GM23338 (cell line): ENCODE measurements at regions not wholly inside any gene's neighbourhood (a gene's known extent, or its start where the extent isn't known, plus 50 kb on each side); places are given as distances from the start of the nearest gene placed in this dataset.

Source experiments
- ATAC-seq: fragments of 200-7000 bp; cut with Tn5 transposase; 3 replicates; pipeline ENCODE4 v1.9.1; 2020
- DNase-seq: peaks from one replicate; pipeline ENCODE4 v3.0.0-alpha.2; 2015; ENCODE audit warnings: low spot score
- H2AFZ ChIP-seq: fragments of 200-600 bp; sonication (generic); 2 replicates; pipeline ENCODE4 v1.8.0; 2016; ENCODE audit warnings: antibody characterized with exemption, mild to moderate bottlenecking, moderate library complexity
- H3F3A ChIP-seq: fragments of 200-600 bp; sonication (generic); replicated peaks from 2 replicates; pipeline ENCODE4 v1.8.0; 2017; ENCODE audit warnings: antibody characterized with exemption, mixed run types, low read depth
- H3K27ac ChIP-seq: fragments of 200-600 bp; sonication (generic); 2 replicates; pipeline ENCODE4 v1.6.1; 2016; ENCODE audit warnings: low read depth
- H3K27me3 ChIP-seq: fragments of 200-600 bp; sonication (generic); 2 replicates; pipeline ENCODE4 v1.8.0; 2016; ENCODE audit warnings: mild to moderate bottlenecking, mixed run types, moderate library complexity; ENCODE audit not compliant: insufficient read depth
- H3K36me3 ChIP-seq: fragments of 200-600 bp; sonication (generic); 2 replicates; pipeline ENCODE4 v1.8.0; 2016; ENCODE audit warnings: mild to moderate bottlenecking; ENCODE audit not compliant: insufficient read depth
- H3K4me1 ChIP-seq: fragments of 200-600 bp; sonication (generic); 2 replicates; pipeline ENCODE4 v1.8.0; 2016; ENCODE audit warnings: mild to moderate bottlenecking, moderate library complexity; ENCODE audit not compliant: insufficient read depth
- H3K4me2 ChIP-seq: fragments of 200-600 bp; sonication (generic); 2 replicates; pipeline ENCODE4 v1.7.1; 2017; ENCODE audit warnings: mixed run types
- H3K4me3 ChIP-seq: fragments of 200-600 bp; sonication (generic); 2 replicates; pipeline ENCODE4 v1.6.1; 2016; ENCODE audit warnings: mixed run types
- H3K79me2 ChIP-seq: fragments of 200-600 bp; sonication (generic); replicated peaks from 2 replicates; pipeline ENCODE4 v1.8.0; 2017; ENCODE audit warnings: mild to moderate bottlenecking; ENCODE audit not compliant: insufficient read depth
- H3K9me2 ChIP-seq: fragments of 200-600 bp; sonication (generic); 2 replicates; pipeline ENCODE4 v1.8.0; 2017; ENCODE audit not compliant: insufficient read depth
- H4K20me1 ChIP-seq: fragments of 200-600 bp; sonication (generic); replicated peaks from 2 replicates; pipeline ENCODE4 v1.8.0; 2017; ENCODE audit warnings: mild to moderate bottlenecking; ENCODE audit not compliant: insufficient read depth
- H3K27ac Mint-ChIP-seq: 2 replicates; pipeline ENCODE4 v1.8.0; 2020; ENCODE audit warnings: inconsistent platforms, mild to moderate bottlenecking, moderate library complexity, mixed read lengths
- H3K27me3 Mint-ChIP-seq: 3 replicates; pipeline ENCODE4 v1.8.0; 2022; ENCODE audit warnings: low read depth, mild to moderate bottlenecking, moderate library complexity, mixed read lengths, inconsistent platforms; ENCODE audit not compliant: insufficient read depth, poor library complexity
- H3K36me3 Mint-ChIP-seq: 3 replicates; pipeline ENCODE4 v1.8.0; 2021; ENCODE audit warnings: low read depth, mild to moderate bottlenecking, inconsistent platforms, moderate library complexity, mixed read lengths
- H3K4me1 Mint-ChIP-seq: 3 replicates; pipeline ENCODE4 v1.8.0; 2020; ENCODE audit warnings: mild to moderate bottlenecking, inconsistent platforms, mixed read lengths
- H3K4me3 Mint-ChIP-seq: 3 replicates; pipeline ENCODE4 v1.8.0; 2021; ENCODE audit warnings: moderate library complexity, mild to moderate bottlenecking, inconsistent platforms, mixed read lengths
- H3K9me3 Mint-ChIP-seq: 3 replicates; pipeline ENCODE4 v1.8.0; 2020; ENCODE audit warnings: moderate library complexity, mild to moderate bottlenecking, inconsistent platforms, mixed read lengths
- CREB1 ChIP-seq: fragments of 250-450 bp; sonication (Bioruptor Pico); IDR thresholded peaks from 2 replicates; pipeline ENCODE4 v1.5.0; 2020; ENCODE audit warnings: low read depth, mild to moderate bottlenecking, moderate library complexity
- CTCF ChIP-seq, 2 experiments: fragments of 200-600 bp in 1 of 2; sonication (generic) in 1 of 2; conservative IDR thresholded peaks; 2 replicates each; pipeline versions ENCODE4 v1.5.1 to v1.6.1; 2016 to 2017; ENCODE audit warnings: antibody characterized with exemption in 2 of 2, low read depth in 2 of 2, mild to moderate bottlenecking in 2 of 2, moderate library complexity in 1 of 2
- EZH2 ChIP-seq: fragments of 200-600 bp; sonication (generic); IDR thresholded peaks from one replicate; pipeline ENCODE4 v1.8.0; 2017; ENCODE audit warnings: antibody characterized with exemption, mild to moderate bottlenecking, low read depth; ENCODE audit not compliant: unreplicated experiment
- EZH2phosphoT487 ChIP-seq: fragments of 200-600 bp; sonication (generic); IDR thresholded peaks from one replicate; pipeline ENCODE4 v1.8.1; 2018; ENCODE audit warnings: antibody characterized with exemption; ENCODE audit not compliant: unreplicated experiment
- JUNB ChIP-seq: IDR thresholded peaks from one replicate; pipeline ENCODE4 v1.6.1; 2016; ENCODE audit warnings: antibody characterized with exemption; ENCODE audit not compliant: unreplicated experiment
- POLR2AphosphoS5 ChIP-seq: IDR thresholded peaks from 2 replicates; pipeline ENCODE4 v1.6.1; 2016; ENCODE audit warnings: antibody characterized with exemption, low read depth
- REST ChIP-seq: IDR thresholded peaks from one replicate; pipeline ENCODE4 v1.6.1; 2018; ENCODE audit warnings: antibody characterized with exemption; ENCODE audit not compliant: unreplicated experiment
- ZNF114 ChIP-seq: fragments of 250-450 bp; sonication (Bioruptor Pico); IDR thresholded peaks from 2 replicates; pipeline ENCODE4 v1.5.0; 2020; ENCODE audit warnings: mild to moderate bottlenecking, moderate library complexity
- ZNF462 ChIP-seq: fragments of 250-450 bp; sonication (Bioruptor Pico); IDR thresholded peaks from 2 replicates; pipeline ENCODE4 v1.5.0; 2020; ENCODE audit warnings: mild to moderate bottlenecking, moderate library complexity

GRCh38 chr4:182090186-182090585, 153.0 kb upstream of the TENM3 start (continued):
- no peak for TF ChIP-seq ZNF462 (CRISPR knock-in tag)

- H3K79me2 ChIP-seq: no peaks in the 10 kb centered on the region
- Mint-ChIP-seq H3K9me3 (no peaks in the 10 kb centered on the region; the same call in 2 of the 3 replicates), H3K27me3 (peaks cover 2% of the 10 kb centered on the region), H3K36me3 (no peaks in the 10 kb centered on the region), H3K4me3 (no peak overlapping the region), H3K27ac (no peak overlapping the region), H3K4me1 (peaks cover 25% of the 10 kb centered on the region)
- ATAC-seq: no peak
- H3K9me2 ChIP-seq: no peaks in the 10 kb centered on the region
- peaks cover 22% of the 10 kb centered on the region for H3K4me1 ChIP-seq
- H3K4me3 ChIP-seq: no peak overlapping the region
- H3K27me3 ChIP-seq: no peaks in the 10 kb centered on the region
- no peak overlapping the region for H3K27ac ChIP-seq
- H2AFZ ChIP-seq: peak overlapping the region; percentile 58; the same call in 1 of the 2 replicates
- no peaks in the 10 kb centered on the region for H3F3A ChIP-seq
- no peak for DNase-seq
- H4K20me1 ChIP-seq: no peaks in the 10 kb centered on the region
- H3K4me2 ChIP-seq: no peak overlapping the region
- H3K36me3 ChIP-seq: no peaks in the 10 kb centered on the region
- no peak for TF ChIP-seq ZNF114 (CRISPR knock-in tag)
- TF ChIP-seq REST: no peak
- no peak for TF ChIP-seq CREB1 (CRISPR knock-in tag)
- TF ChIP-seq EZH2: no peak
- no peak for TF ChIP-seq POLR2AphosphoS5
- no peak for TF ChIP-seq CTCF (conservative IDR thresholded peaks at IDR 0.05; ENCODE audit: low read depth in 2 of 2)
- TF ChIP-seq JUNB: no peak
- no peak for TF ChIP-seq EZH2phosphoT487
Observed at GRCh38 chr4:182091128-182091527, 152.1 kb upstream of the TENM3 start.
